OCI-M2 (cell line): ENCODE measurements at regions not wholly inside any gene's neighbourhood (a gene's known extent, or its start where the extent isn't known, plus 50 kb on each side); places are given as distances from the start of the nearest gene placed in this dataset.
"Not testable (repeated sequence)": the region's sequence is repeated elsewhere in the genome, so short reads cannot be mapped to it uniquely, and the experiment has no call there.

Source experiments
- DNase-seq: peaks from one replicate; lab custom pipeline; 2025; ENCODE audit not compliant: unreplicated experiment; lab: John Stamatoyannopoulos, UW

- DNase-seq, result no peak
These were observed 118.2 kb upstream of the IL15 start for GRCh38 chr4:141518222-141518621.

DNA sequence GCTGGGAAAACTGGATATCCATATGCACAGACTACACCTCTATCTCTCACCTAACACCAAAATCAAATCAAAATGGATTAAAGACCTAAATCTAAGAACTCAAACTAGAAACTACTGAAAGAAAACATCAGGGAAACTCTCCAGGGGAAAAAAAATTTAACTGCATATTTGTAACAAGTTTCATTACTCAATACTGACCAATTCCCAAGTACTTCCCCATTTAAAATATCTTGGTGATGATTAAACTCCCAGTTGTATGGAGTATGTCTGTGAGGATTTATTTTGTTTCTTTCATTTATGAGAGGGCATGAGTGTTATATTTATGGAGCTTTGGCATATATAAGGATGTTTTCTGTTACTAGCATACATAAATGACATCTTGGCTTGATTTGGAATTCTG, 112.3 kb upstream of the IL15 start:
- DNase-seq, result no peak

DNA sequence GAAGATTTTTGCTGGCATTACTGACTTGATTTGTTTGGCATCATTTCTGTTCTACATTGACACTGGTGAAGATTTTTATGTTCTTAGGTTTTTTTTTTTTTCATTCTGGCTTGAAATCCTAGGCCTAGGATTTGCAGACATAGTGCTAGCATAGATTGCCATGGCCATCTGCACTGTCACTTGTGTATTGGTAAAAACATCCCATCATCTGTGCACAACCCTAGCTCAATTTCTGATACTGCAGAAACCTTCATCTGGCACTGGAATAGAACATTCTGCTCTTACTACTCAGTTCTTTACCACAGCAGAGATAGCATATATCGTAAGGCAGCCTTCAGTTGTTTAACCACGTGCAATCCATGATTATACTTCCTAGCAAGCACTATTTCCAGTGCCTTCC, 111.5 kb upstream of the IL15 start:
- no peak for DNase-seq

GRCh38 chr4:141530627-141531026, 105.8 kb upstream of the IL15 start:
- DNase-seq, result no peak

- DNase-seq, result no peak
These were observed 101.4 kb upstream of the IL15 start for GRCh38 chr4:141534985-141535384.

DNA sequence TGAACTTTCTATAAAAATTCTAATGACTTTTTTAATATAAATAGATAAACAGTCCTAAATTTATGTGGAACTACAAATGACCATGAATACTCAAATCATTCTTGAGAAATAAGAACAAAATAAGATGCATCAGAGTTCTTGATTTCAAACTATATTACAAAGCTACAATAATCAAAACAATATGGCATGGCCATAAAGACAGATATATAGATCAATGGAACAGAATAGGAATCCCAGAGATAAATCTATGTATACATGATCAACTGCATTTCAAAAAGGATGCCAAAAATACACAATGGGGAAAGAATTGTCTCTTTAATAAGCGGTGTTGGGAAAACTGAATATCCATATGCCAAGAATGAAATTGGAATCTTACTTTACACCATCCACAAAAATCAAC, 98.4 kb upstream of the IL15 start:
- DNase-seq, result no peak

DNA sequence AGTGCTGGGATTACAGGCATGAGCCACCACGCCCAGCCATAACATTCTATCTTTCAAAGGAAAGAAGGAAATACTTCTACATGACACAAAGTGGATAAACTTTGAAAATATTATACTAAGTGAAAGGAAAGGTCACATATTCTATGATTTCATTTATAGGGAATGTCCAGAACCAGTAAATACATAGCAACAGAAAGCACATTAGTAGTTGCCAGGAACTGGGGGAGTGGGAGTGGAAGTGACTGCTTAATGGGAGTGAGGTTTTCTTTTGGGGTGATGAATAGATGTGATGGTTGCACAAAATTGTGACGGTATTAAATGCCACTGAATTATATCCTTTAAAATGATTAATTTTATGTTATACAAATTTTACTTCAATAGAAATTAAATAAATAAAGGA, 95.7 kb upstream of the IL15 start:
- DNase-seq, result no peak

- DNase-seq, result no peak
These were observed 94.5 kb upstream of the IL15 start for GRCh38 chr4:141541851-141542250.

GRCh38 chr4:141543176-141543575, 93.2 kb upstream of the IL15 start:
- DNase-seq, result no peak

GRCh38 chr4:141543706-141544105, 92.7 kb upstream of the IL15 start:
- no peak for DNase-seq

GRCh38 chr4:141548791-141549190, 87.6 kb upstream of the IL15 start:
- no peak for DNase-seq

DNA sequence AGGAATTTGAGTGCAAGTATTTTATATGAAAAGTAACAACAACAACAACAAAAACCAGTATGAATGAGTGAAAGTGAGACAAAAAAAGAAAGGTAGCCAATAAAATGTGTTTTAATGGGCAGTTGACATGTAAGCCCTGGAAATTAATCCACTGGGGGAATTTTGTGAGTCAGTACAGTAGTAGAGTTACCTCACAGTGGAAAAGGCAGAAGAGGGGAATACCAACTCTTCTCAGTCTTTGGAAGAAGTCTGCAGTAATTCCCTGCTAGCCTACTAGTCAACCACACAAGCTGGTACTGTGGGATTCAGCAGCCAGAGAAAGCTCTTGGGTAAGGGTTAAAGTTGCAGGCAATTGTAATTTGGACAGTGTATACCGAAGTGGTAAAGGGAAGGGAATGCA, 76.3 kb upstream of the IL15 start:
- DNase-seq, result no peak

DNA sequence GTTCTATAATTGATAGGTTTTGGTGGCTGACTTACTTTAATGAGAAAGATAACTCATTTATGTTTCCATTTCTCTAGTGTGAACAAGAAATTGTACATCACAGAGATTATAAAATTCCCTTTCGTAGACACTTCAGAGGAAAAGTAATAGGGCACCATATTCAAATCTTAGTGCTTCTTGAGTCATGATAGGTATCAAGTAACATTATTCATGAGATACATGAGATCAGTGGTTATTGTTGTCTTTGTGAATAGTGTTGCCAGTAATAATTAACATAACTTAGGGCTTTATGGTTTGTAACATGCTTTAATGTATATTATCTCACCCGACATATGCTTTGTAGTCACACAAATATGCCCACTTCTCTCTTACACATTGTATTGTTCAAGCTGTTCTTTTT, 73.7 kb upstream of the IL15 start:
- no peak for DNase-seq

DNA sequence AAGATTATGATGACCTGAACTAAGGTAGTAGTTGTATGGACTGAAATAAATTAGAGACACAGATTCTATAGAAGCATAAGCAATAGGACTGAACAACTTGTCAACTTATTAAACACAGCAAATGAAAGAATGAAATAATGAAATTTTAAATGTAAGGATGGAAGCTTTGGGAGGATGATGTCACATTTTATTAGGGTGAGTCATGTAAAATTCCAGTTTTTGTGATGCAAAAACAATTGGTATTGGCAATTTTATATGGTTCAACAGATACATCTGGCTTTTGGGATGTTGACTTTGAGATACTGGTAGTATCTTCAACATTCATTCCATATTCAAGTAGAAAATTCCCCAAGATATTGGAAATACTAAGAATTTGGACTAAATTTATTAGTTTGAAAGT, 72.7 kb upstream of the IL15 start:
- no peak for DNase-seq

- DNase-seq, result not testable (repeated sequence)
These were observed 71.4 kb upstream of the IL15 start for GRCh38 chr4:141564961-141565360.

DNA sequence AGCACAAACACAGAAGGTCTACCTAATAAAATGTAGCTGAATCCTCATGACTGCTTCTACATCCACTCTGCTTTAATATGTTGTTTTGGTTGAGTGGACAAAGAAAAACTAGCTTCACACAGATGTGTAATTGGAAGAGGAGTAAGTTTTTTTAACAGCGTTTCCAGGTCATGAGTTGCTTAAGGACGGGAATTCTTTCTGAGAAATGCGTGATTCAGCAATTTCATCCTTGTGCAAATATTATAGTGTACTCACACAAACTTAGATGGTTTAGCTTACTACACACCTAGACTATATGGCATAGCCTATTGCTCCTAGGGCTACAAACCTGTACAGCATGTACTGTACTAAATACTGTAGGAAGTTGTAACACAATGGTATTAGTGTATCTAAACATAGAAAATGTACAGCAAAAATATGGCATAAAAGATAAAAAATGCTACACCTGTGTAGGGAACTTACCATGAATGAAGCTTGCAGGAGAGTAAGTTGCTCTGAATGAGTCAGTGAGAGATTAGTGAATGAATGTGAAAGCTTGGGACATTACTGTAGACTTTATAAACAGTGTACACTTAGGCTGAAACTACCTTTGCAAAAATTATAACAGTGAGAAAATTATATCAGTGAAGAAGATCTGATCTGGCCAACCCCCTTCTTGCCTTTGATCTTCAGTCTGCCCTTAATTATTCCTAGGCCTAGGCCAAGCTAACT, 70.8 kb upstream of the IL15 start:
- DNase-seq, result no peak

GRCh38 chr4:141567326-141567915, 69.0 kb upstream of the IL15 start:
- no peak for DNase-seq

- DNase-seq, result no peak
These were observed 67.2 kb upstream of the IL15 start for GRCh38 chr4:141569141-141569540.

GRCh38 chr4:141570290-141570689, 66.1 kb upstream of the IL15 start:
- DNase-seq, result no peak

GRCh38 chr4:141571362-141571761, 65.0 kb upstream of the IL15 start:
- no peak for DNase-seq

- no peak for DNase-seq
These were observed 64.6 kb upstream of the IL15 start for GRCh38 chr4:141571793-141572192.

GRCh38 chr4:141573678-141574077, 62.7 kb upstream of the IL15 start:
- DNase-seq, result no peak

GRCh38 chr4:141575884-141576283, 60.5 kb upstream of the IL15 start:
- no peak for DNase-seq
